Fibroblast of skin of right biceps (primary cell): ENCODE measurements at regions not wholly inside any gene's neighbourhood (a gene's known extent, or its start where the extent isn't known, plus 50 kb on each side); places are given as distances from the start of the nearest gene placed in this dataset.
A peak's percentile ranks its signal among the peaks of the same experiment; 100 is the strongest.
"Not testable (repeated sequence)": the region's sequence is repeated elsewhere in the genome, so short reads cannot be mapped to it uniquely, and the experiment has no call there.

Experiments used
- DNase-seq: peaks from one replicate; pipeline ENCODE4 v3.0.0-alpha.2; 2013

- no peak for DNase-seq
These were observed 110.8 kb upstream of the GREM2 start for GRCh38 chr1:240722788-240723187.

GRCh38 chr1:240720976-240721375, 109.0 kb upstream of the GREM2 start:
- peak; percentile 53 for DNase-seq

- DNase-seq, result peak; percentile 85
These were observed 108.2 kb upstream of the GREM2 start for GRCh38 chr1:240719953-240720700.

- not testable (repeated sequence) for DNase-seq
These were observed 104.6 kb upstream of the GREM2 start for GRCh38 chr1:240716538-240716937.

- DNase-seq, result no peak
These were observed 102.8 kb upstream of the GREM2 start for GRCh38 chr1:240714568-240715292.

GRCh38 chr1:240712014-240712731, 100.2 kb upstream of the GREM2 start:
- DNase-seq, result peak; percentile 88

GRCh38 chr1:240711020-240711419, 99.1 kb upstream of the GREM2 start:
- no peak for DNase-seq

GRCh38 chr1:240709676-240710075, 97.7 kb upstream of the GREM2 start:
- no peak for DNase-seq

GRCh38 chr1:240706150-240706935, 94.4 kb upstream of the GREM2 start:
- peak; percentile 82 for DNase-seq

- peak; percentile 85 for DNase-seq
These were observed 93.6 kb upstream of the GREM2 start for GRCh38 chr1:240705579-240705978.

GRCh38 chr1:240701412-240701811, 89.5 kb upstream of the GREM2 start:
- peak; percentile 92 for DNase-seq

- no peak for DNase-seq
These were observed 83.5 kb upstream of the GREM2 start for GRCh38 chr1:240695416-240695815.

GRCh38 chr1:240693844-240694243, 81.9 kb upstream of the GREM2 start:
- no peak for DNase-seq

GRCh38 chr1:240693036-240693435, 81.1 kb upstream of the GREM2 start:
- DNase-seq, result no peak

- peak; percentile 71 for DNase-seq
These were observed 80.2 kb upstream of the GREM2 start for GRCh38 chr1:240691909-240692705.

- DNase-seq, result no peak
These were observed 79.5 kb upstream of the GREM2 start for GRCh38 chr1:240691501-240691900.

- DNase-seq, result no peak
These were observed 75.9 kb upstream of the GREM2 start for GRCh38 chr1:240687820-240688219.

- peak; percentile 31 for DNase-seq
These were observed 71.6 kb upstream of the GREM2 start for GRCh38 chr1:240683576-240683975.

GRCh38 chr1:240682859-240683242, 70.9 kb upstream of the GREM2 start:
- DNase-seq, result no peak

- DNase-seq, result no peak
These were observed 70.4 kb upstream of the GREM2 start for GRCh38 chr1:240682166-240682858.

- DNase-seq, result no peak
These were observed 60.3 kb upstream of the GREM2 start for GRCh38 chr1:240672132-240672811.
